SK-N-SH (cell line): ENCODE measurements at regions not wholly inside any gene's neighbourhood (a gene's known extent, or its start where the extent isn't known, plus 50 kb on each side); places are given as distances from the start of the nearest gene placed in this dataset.

ENCODE experiments used
- CTCF ChIA-PET: fragments of 300-600, 350-600 bp; formaldehyde crosslinking; extraction: SDS; loops from one replicate; lab custom pipeline; 2021; lab: Yijun Ruan, JAX
- POLR2A ChIA-PET: fragments of 350-600 bp; sonication (Branson Sonifier 250); formaldehyde crosslinking; extraction: SDS; loops from one replicate; lab custom pipeline; 2020; ENCODE audit warnings: antibody characterized with exemption, inconsistent platforms; lab: Yijun Ruan, JAX
- DNase-seq: peaks from one replicate; pipeline ENCODE4 v3.0.0; 2012
- H2AFZ ChIP-seq: fragments of 200-600 bp; sonication (generic); 2 replicates; pipeline ENCODE4 v1.8.1; 2016; ENCODE audit warnings: antibody characterized with exemption, mild to moderate bottlenecking, low read depth
- H3F3A ChIP-seq: fragments of 200-600 bp; sonication (generic); replicated peaks from 2 replicates; pipeline ENCODE3; 2016; ENCODE audit warnings: antibody characterized with exemption, mild to moderate bottlenecking; ENCODE audit not compliant: insufficient read depth
- H3K27ac ChIP-seq, 2 experiments: fragments of 200-500 bp in 1 of 2; fragments of 200-600 bp in 1 of 2; sonication (Bioruptor generic) in 1 of 2; sonication (generic), shearing (Covaris generic) in 1 of 2; 2 replicates each; pipeline versions ENCODE4 v1.5.1 to v1.6.1; 2014 to 2016; ENCODE audit warnings: low read depth in 2 of 2, inconsistent platforms in 1 of 2, low read length in 1 of 2, mild to moderate bottlenecking in 1 of 2, mixed read lengths in 1 of 2
- H3K27me3 ChIP-seq: fragments of 200-600 bp; sonication (generic), shearing (Covaris generic); 2 replicates; pipeline ENCODE4 v1.6.1; 2016; ENCODE audit warnings: mixed run types; ENCODE audit not compliant: insufficient read depth
- H3K36me3 ChIP-seq, 2 experiments: fragments of 200-500 bp in 1 of 2; fragments of 200-600 bp in 1 of 2; sonication (Bioruptor generic) in 1 of 2; sonication (generic) in 1 of 2; replicated peaks in 1 of 2; 2 replicates each; pipeline versions ENCODE3 to v1.5.1; 2014 to 2016; ENCODE audit warnings: low read length in 1 of 2, mild to moderate bottlenecking in 1 of 2; ENCODE audit not compliant: insufficient read depth in 2 of 2, control insufficient read depth in 1 of 2
- H3K4me1 ChIP-seq, 2 experiments: fragments of 200-500 bp in 1 of 2; fragments of 200-600 bp in 1 of 2; sonication (Bioruptor generic) in 1 of 2; sonication (generic), shearing (Covaris generic) in 1 of 2; 2 replicates each; pipeline versions ENCODE4 v1.5.1 to v1.6.1; 2014 to 2016; ENCODE audit warnings: low read depth in 1 of 2, low read length in 1 of 2, mixed run types in 1 of 2; ENCODE audit not compliant: insufficient read depth in 2 of 2, control insufficient read depth in 1 of 2
- H3K4me2 ChIP-seq: fragments of 200-600 bp; sonication (generic), shearing (Covaris generic); 2 replicates; pipeline ENCODE4 v1.6.1; 2017; ENCODE audit warnings: mixed run types
- H3K4me3 ChIP-seq, 2 experiments: fragments of 200-500 bp in 1 of 2; fragments of 200-600 bp in 1 of 2; sonication (Bioruptor generic) in 1 of 2; sonication (generic), shearing (Covaris generic) in 1 of 2; 2 replicates each; pipeline versions ENCODE4 v1.5.1 to v1.8.1; 2014 to 2016; ENCODE audit warnings: low read depth in 2 of 2, inconsistent platforms in 1 of 2, low read length in 1 of 2, mild to moderate bottlenecking in 1 of 2, mixed read lengths in 1 of 2, moderate library complexity in 1 of 2
- H3K79me2 ChIP-seq: fragments of 200-600 bp; sonication (generic); 2 replicates; pipeline ENCODE4 v1.8.1; 2017; ENCODE audit warnings: mild to moderate bottlenecking; ENCODE audit not compliant: insufficient read depth
- H3K9ac ChIP-seq: fragments of 200-600 bp; sonication (generic); 2 replicates; pipeline ENCODE4 v1.6.1; 2017; ENCODE audit warnings: mixed run types
- H3K9me2 ChIP-seq: fragments of 200-600 bp; sonication (generic); 2 replicates; pipeline ENCODE4 v1.6.1; 2017; ENCODE audit warnings: mixed run types
- H3K9me3 ChIP-seq: fragments of 200-600 bp; sonication (generic); 2 replicates; pipeline ENCODE4 v1.6.1; 2017; ENCODE audit warnings: mixed run types, mild to moderate bottlenecking, moderate library complexity
- H4K20me1 ChIP-seq: fragments of 200-600 bp; sonication (generic); 2 replicates; pipeline ENCODE4 v1.6.1; 2017; ENCODE audit warnings: mild to moderate bottlenecking, mixed run types; ENCODE audit not compliant: insufficient read depth
- CHD2 ChIP-seq: fragments of 150-350 bp; IDR thresholded peaks from 2 replicates; pipeline ENCODE4 v1.6.1; 2018; ENCODE audit warnings: low read length; ENCODE audit not compliant: partially characterized antibody
- EZH2phosphoT487 ChIP-seq: fragments of 200-600 bp; sonication (generic); IDR thresholded peaks from 2 replicates; pipeline ENCODE4 v1.6.1; 2017; ENCODE audit warnings: low read depth, mixed run types, mild to moderate bottlenecking, antibody characterized with exemption, moderate library complexity, borderline replicate concordance
- FOSL2 ChIP-seq: IDR thresholded peaks from 2 replicates; pipeline ENCODE4 v1.4.0; 2012; ENCODE audit warnings: low read depth, mild to moderate bottlenecking, moderate library complexity, borderline replicate concordance
- FOXJ3 ChIP-seq: sonication (generic); formaldehyde crosslinking; IDR thresholded peaks from 2 replicates; pipeline ENCODE4 v1.5.1; 2020; ENCODE audit warnings: mild to moderate bottlenecking, missing genetic modification reagents
- FOXM1 ChIP-seq: IDR thresholded peaks from 2 replicates; pipeline ENCODE4 v1.4.0; 2012; ENCODE audit warnings: low read depth, mild to moderate bottlenecking
- GATA2 ChIP-seq: sonication (generic); formaldehyde crosslinking; IDR thresholded peaks from 2 replicates; pipeline ENCODE4 v1.5.0; 2020; ENCODE audit warnings: mild to moderate bottlenecking, missing genetic modification reagents
- MAX ChIP-seq: IDR thresholded peaks from 2 replicates; pipeline ENCODE4 v1.4.0; 2012; ENCODE audit warnings: low read depth
- NFIC ChIP-seq: IDR thresholded peaks from 2 replicates; pipeline ENCODE4 v1.4.0; 2012; ENCODE audit warnings: borderline replicate concordance
- POLR2AphosphoS5 ChIP-seq: IDR thresholded peaks from 2 replicates; pipeline ENCODE4 v1.6.1; 2012; ENCODE audit warnings: low read depth, low read length
- RXRA ChIP-seq: IDR thresholded peaks from 2 replicates; pipeline ENCODE4 v1.4.0; 2012; ENCODE audit warnings: low read depth, mild to moderate bottlenecking, borderline replicate concordance
- TAF1 ChIP-seq: IDR thresholded peaks from 2 replicates; pipeline ENCODE4 v1.6.1; 2012; ENCODE audit warnings: low read depth, mild to moderate bottlenecking, low read length, moderate library complexity, borderline replicate concordance
- TCF12 ChIP-seq: IDR thresholded peaks from 2 replicates; pipeline ENCODE4 v1.4.0; 2012
- USF1 ChIP-seq: IDR thresholded peaks from 2 replicates; pipeline ENCODE4 v1.4.0; 2012; ENCODE audit warnings: low read depth, borderline replicate concordance
- YY1 ChIP-seq: IDR thresholded peaks from 2 replicates; pipeline ENCODE4 v1.4.0; 2012; ENCODE audit warnings: low read depth, mild to moderate bottlenecking
- WGBS: methylation state at CpG from one replicate; pipeline ENCODE4 v1.1.6; 2017; ENCODE audit warnings: low lambda C conversion rate; 5-methylcytosine and 5-hydroxymethylcytosine counted together
- TF ChIP-seq, protein P1 (sequence below): IDR thresholded peaks from 2 replicates; pipeline ENCODE4 v1.6.1; 2012; ENCODE audit warnings: mild to moderate bottlenecking, low read depth, low read length, moderate library complexity
- TF ChIP-seq, protein P2 (sequence below): fragments of 150-350 bp; IDR thresholded peaks from 2 replicates; pipeline ENCODE4 v1.6.1; 2017; ENCODE audit warnings: antibody characterized with exemption, low read length, low read depth, borderline replicate concordance
- TF ChIP-seq, protein P3 (sequence below): fragments of 200-600 bp; sonication (generic); IDR thresholded peaks from 2 replicates; pipeline ENCODE4 v1.6.1; 2017; ENCODE audit warnings: antibody characterized with exemption, mild to moderate bottlenecking, moderate library complexity

- POLR2A ChIA-PET = interaction anchor here (0.8 kb wide), 1 partner anchor 70 kb away, joined by 3 read pairs; no protein-coding TSS in a partner anchor
- no peaks in the 10 kb centered on the region for H3K36me3 ChIP-seq
Measured at GRCh38 chr2:47309472-47309951, 59.6 kb upstream of the EPCAM start.

DNA sequence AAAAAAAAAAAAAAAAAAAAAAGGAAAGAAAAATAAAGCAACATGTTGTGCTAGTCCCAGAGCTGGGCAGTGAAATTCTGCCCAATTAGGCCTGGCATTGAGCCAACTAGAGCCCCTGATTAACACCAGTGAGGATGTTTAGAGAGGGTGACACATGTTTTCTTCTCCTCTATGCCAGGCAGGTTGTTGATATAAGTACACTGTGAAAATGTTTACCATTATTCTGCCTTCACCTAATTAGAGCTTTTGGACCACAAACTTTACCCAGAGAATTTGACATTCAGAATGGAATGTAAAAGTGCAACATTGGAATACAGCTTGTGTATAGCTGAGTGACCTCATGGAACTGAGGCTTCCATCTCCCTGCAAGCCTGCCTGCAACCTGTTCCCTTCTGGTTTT, 62.0 kb upstream of the EPCAM start:
- Histone ChIP-seq H3K9me2 (no peaks in the 10 kb centered on the region), H3K4me2 (no peak overlapping the region), H4K20me1 (no peaks in the 10 kb centered on the region), H3K4me3 (no peak overlapping the region)
- peak; percentile 57 for DNase-seq
- POLR2A ChIA-PET = interaction anchor here (0.5 to 0.6 kb wide), 2 partner anchors 10 to 28 kb away, joined by 3 to 5 read pairs; no protein-coding TSS in a partner anchor
- TF ChIP-seq, protein P1, sequence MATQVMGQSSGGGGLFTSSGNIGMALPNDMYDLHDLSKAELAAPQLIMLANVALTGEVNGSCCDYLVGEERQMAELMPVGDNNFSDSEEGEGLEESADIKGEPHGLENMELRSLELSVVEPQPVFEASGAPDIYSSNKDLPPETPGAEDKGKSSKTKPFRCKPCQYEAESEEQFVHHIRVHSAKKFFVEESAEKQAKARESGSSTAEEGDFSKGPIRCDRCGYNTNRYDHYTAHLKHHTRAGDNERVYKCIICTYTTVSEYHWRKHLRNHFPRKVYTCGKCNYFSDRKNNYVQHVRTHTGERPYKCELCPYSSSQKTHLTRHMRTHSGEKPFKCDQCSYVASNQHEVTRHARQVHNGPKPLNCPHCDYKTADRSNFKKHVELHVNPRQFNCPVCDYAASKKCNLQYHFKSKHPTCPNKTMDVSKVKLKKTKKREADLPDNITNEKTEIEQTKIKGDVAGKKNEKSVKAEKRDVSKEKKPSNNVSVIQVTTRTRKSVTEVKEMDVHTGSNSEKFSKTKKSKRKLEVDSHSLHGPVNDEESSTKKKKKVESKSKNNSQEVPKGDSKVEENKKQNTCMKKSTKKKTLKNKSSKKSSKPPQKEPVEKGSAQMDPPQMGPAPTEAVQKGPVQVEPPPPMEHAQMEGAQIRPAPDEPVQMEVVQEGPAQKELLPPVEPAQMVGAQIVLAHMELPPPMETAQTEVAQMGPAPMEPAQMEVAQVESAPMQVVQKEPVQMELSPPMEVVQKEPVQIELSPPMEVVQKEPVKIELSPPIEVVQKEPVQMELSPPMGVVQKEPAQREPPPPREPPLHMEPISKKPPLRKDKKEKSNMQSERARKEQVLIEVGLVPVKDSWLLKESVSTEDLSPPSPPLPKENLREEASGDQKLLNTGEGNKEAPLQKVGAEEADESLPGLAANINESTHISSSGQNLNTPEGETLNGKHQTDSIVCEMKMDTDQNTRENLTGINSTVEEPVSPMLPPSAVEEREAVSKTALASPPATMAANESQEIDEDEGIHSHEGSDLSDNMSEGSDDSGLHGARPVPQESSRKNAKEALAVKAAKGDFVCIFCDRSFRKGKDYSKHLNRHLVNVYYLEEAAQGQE = no peak
- TF ChIP-seq NFIC = peak; percentile 62; the same call in 1 of the 2 replicates
- TF ChIP-seq, all 33 proteins: peak for 1
- H2AFZ ChIP-seq = no peak overlapping the region
- no peaks in the 10 kb centered on the region for H3K36me3 ChIP-seq
- H3K9ac ChIP-seq = no peak overlapping the region
- no peak overlapping the region for H3K27ac ChIP-seq
- H3K79me2 ChIP-seq = no peaks in the 10 kb centered on the region
- no peaks in the 10 kb centered on the region for H3K27me3 ChIP-seq
- CTCF ChIA-PET = interaction anchor here (1.0 to 4.7 kb wide), 6 partner anchors 11 to 460 kb away, joined by 3 to 44 read pairs (median 6); no protein-coding TSS in a partner anchor
- peaks cover 5 to 32% of the 10 kb centered on the region in 2 experiments; a peak in 3 of 4 replicates for H3K4me1 ChIP-seq
- no peaks in the 10 kb centered on the region for H3K9me3 ChIP-seq
- no peaks in the 10 kb centered on the region for H3F3A ChIP-seq

More at GRCh38 chr2:47309472-47309951, 59.6 kb upstream of the EPCAM start:
- Histone ChIP-seq H3K4me1 (peaks cover 0 to 38% of the 10 kb centered on the region in 2 experiments; a peak in 3 of 4 replicates), H3K9me2 (no peaks in the 10 kb centered on the region), H3F3A (peaks cover 3% of the 10 kb centered on the region), H3K4me2 (no peak overlapping the region), H3K27me3 (no peaks in the 10 kb centered on the region), H2AFZ (no peak overlapping the region), H3K79me2 (no peaks in the 10 kb centered on the region), H4K20me1 (no peaks in the 10 kb centered on the region), H3K4me3 (no peak overlapping the region), H3K9ac (no peak overlapping the region), H3K27ac (no peak overlapping the region; a peak in 1 of 4 replicates), H3K9me3 (no peaks in the 10 kb centered on the region)
- DNase-seq = no peak
- WGBS = 86% methylated on average over 5 of the region's 5 CpGs
- no peak for TF ChIP-seq USF1
- TF ChIP-seq, protein P2, sequence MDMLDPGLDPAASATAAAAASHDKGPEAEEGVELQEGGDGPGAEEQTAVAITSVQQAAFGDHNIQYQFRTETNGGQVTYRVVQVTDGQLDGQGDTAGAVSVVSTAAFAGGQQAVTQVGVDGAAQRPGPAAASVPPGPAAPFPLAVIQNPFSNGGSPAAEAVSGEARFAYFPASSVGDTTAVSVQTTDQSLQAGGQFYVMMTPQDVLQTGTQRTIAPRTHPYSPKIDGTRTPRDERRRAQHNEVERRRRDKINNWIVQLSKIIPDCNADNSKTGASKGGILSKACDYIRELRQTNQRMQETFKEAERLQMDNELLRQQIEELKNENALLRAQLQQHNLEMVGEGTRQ = no peak
- TF ChIP-seq GATA2 (CRISPR knock-in tag) = no peak
- no peak for TF ChIP-seq FOXM1
- no peak for TF ChIP-seq TCF12
- TF ChIP-seq YY1 = no peak
- TF ChIP-seq EZH2phosphoT487 = no peak
- TF ChIP-seq POLR2AphosphoS5 = no peak
- TF ChIP-seq RXRA = no peak
- TF ChIP-seq TAF1 = no peak
- TF ChIP-seq CHD2 = no peak
- TF ChIP-seq, protein P3, sequence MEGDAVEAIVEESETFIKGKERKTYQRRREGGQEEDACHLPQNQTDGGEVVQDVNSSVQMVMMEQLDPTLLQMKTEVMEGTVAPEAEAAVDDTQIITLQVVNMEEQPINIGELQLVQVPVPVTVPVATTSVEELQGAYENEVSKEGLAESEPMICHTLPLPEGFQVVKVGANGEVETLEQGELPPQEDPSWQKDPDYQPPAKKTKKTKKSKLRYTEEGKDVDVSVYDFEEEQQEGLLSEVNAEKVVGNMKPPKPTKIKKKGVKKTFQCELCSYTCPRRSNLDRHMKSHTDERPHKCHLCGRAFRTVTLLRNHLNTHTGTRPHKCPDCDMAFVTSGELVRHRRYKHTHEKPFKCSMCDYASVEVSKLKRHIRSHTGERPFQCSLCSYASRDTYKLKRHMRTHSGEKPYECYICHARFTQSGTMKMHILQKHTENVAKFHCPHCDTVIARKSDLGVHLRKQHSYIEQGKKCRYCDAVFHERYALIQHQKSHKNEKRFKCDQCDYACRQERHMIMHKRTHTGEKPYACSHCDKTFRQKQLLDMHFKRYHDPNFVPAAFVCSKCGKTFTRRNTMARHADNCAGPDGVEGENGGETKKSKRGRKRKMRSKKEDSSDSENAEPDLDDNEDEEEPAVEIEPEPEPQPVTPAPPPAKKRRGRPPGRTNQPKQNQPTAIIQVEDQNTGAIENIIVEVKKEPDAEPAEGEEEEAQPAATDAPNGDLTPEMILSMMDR = no peak
- no peak for TF ChIP-seq FOXJ3 (CRISPR knock-in tag)
- no peak for TF ChIP-seq FOSL2
- no peak for TF ChIP-seq MAX
- CTCF ChIA-PET = interaction anchor here (1.0 to 4.7 kb wide), 5 partner anchors 9 to 321 kb away, joined by 4 to 44 read pairs (median 9); no protein-coding TSS in a partner anchor
